Gastrocnemius medialis (tissue), 4 donors: ENCODE measurements at regions not wholly inside any gene's neighbourhood (a gene's known extent, or its start where the extent isn't known, plus 50 kb on each side); places are given as distances from the start of the nearest gene placed in this dataset.
"Not testable (repeated sequence)": the region's sequence is repeated elsewhere in the genome, so short reads cannot be mapped to it uniquely, and the experiment has no call there.

Source experiments
- CTCF ChIP-seq, 5 experiments: fragments of 450-650 bp in 3 of 5; fragments of 200-600 bp in 2 of 5; sonication (generic) in 2 of 5; IDR thresholded peaks in 4 of 5; conservative IDR thresholded peaks in 1 of 5; 1 replicate in 4 of 5; 2 replicates in 1 of 5; pipeline ENCODE4 v1.5.1; 2016 to 2019; ENCODE audit warnings: antibody characterized with exemption in 5 of 5, mild to moderate bottlenecking in 3 of 5, moderate library complexity in 3 of 5
- POLR2A ChIP-seq, 2 donors: fragments of 450-650 bp; IDR thresholded peaks; one replicate each; pipeline ENCODE4 v1.6.1; 2017; ENCODE audit warnings: antibody characterized with exemption in 2 of 2, mild to moderate bottlenecking in 2 of 2, moderate library complexity in 2 of 2

DNA sequence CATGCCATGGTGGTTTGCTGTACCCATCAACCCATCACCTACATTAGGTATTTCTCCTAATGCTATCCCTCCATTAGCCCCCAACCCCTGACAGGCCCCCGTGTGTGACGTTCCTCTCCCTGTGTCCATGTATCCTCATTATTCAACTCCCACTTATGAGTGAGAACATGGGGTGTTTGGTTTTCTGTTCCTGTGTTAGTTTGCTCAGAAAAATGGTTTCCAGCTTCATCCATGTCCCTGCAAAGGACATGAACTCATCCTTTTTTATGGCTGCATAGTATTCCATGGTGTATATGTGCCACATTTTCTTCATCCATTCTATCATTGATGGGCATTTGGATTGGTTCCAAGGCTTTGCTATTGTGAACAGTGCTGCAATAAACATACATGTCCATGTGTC, 89.0 kb upstream of the EHBP1 start:
- not testable (repeated sequence) for TF ChIP-seq CTCF (IDR thresholded peaks at IDR 0.05 in 4 of 5, conservative IDR thresholded peaks at IDR 0.05 in 1 of 5); POLR2A (IDR thresholded peaks at IDR 0.05)
